Retina (tissue), 1 donor: ENCODE measurements at regions not wholly inside any gene's neighbourhood (a gene's known extent, or its start where the extent isn't known, plus 50 kb on each side); places are given as distances from the start of the nearest gene placed in this dataset.
"Not testable (repeated sequence)": the region's sequence is repeated elsewhere in the genome, so short reads cannot be mapped to it uniquely, and the experiment has no call there.

Experiments
- DNase-seq: peaks from one replicate; pipeline ENCODE4 v3.0.0-alpha.2; 2016

- DNase-seq: no peak
Observed at GRCh38 chr22:48782811-48783511, 1044.7 kb downstream of the BRD1 start.

- DNase-seq: no peak
Observed at GRCh38 chr22:48782326-48782725, 1045.3 kb downstream of the BRD1 start.

- no peak for DNase-seq
Observed at GRCh38 chr22:48781868-48782267, 1045.8 kb downstream of the BRD1 start.

- DNase-seq: no peak
Observed at GRCh38 chr22:48781391-48781790, 1046.3 kb downstream of the BRD1 start.

GRCh38 chr22:48780597-48781277 lies 1046.9 kb downstream of the BRD1 start:
- DNase-seq: no peak

GRCh38 chr22:48779661-48780596 lies 1047.7 kb downstream of the BRD1 start:
- DNase-seq: no peak

GRCh38 chr22:48779211-48779643 lies 1048.4 kb downstream of the BRD1 start:
- DNase-seq: no peak

GRCh38 chr22:48778308-48779195 lies 1049.1 kb downstream of the BRD1 start:
- no peak for DNase-seq

GRCh38 chr22:48772286-48772907 lies 1055.3 kb downstream of the BRD1 start:
- DNase-seq: no peak

- DNase-seq: no peak
Observed at GRCh38 chr22:48765595-48765994, 1062.1 kb downstream of the BRD1 start.

- no peak for DNase-seq
Observed at GRCh38 chr22:48761546-48761945, 1066.1 kb downstream of the BRD1 start.

- DNase-seq: no peak
Observed at GRCh38 chr22:48760481-48761390, 1066.9 kb downstream of the BRD1 start.

- no peak for DNase-seq
Observed at GRCh38 chr22:48758881-48759875, 1068.5 kb downstream of the BRD1 start.

GRCh38 chr22:48757985-48758561 lies 1069.6 kb downstream of the BRD1 start:
- DNase-seq: no peak

GRCh38 chr22:48757581-48757980 lies 1070.1 kb downstream of the BRD1 start:
- no peak for DNase-seq

- DNase-seq: not testable (repeated sequence)
Observed at GRCh38 chr22:48757135-48757534, 1070.5 kb downstream of the BRD1 start.

- no peak for DNase-seq
Observed at GRCh38 chr22:48756146-48757111, 1071.2 kb downstream of the BRD1 start.
